Naive thymus-derived CD4-positive, alpha-beta T cell (primary cell): ENCODE measurements at regions not wholly inside any gene's neighbourhood (a gene's known extent, or its start where the extent isn't known, plus 50 kb on each side); places are given as distances from the start of the nearest gene placed in this dataset.

Experiments
- ATAC-seq: fragments of 150-1000 bp; cut with Tn5 transposase; 2 replicates; pipeline ENCODE4 v1.10.0; 2021; ENCODE audit warnings: mild to moderate bottlenecking, moderate library complexity
- CTCF ChIA-PET: fragments of 350-600 bp; sonication (Branson Sonifier 250); formaldehyde crosslinking; loops from one replicate; lab custom pipeline; 2021; ENCODE audit warnings: antibody characterized with exemption; lab: Charles Lee
- POLR2A ChIA-PET: fragments of 350-600 bp; sonication (Branson Sonifier 250); formaldehyde crosslinking; loops from one replicate; lab custom pipeline; 2021; ENCODE audit warnings: antibody characterized with exemption, inconsistent platforms; lab: Charles Lee
- DNase-seq, 9 donors: peaks; one replicate each; pipeline versions ENCODE4 v3.0.0 to v3.0.0-alpha.2; 2020 to 2022; ENCODE audit warnings: mixed read lengths in 1 of 9
- H3K27ac ChIP-seq: one replicate; pipeline ENCODE4 v1.7.0; 2013; ENCODE audit warnings: mild to moderate bottlenecking, low read depth, low read length, moderate library complexity
- H3K27me3 ChIP-seq, 2 donors: one replicate each; pipeline ENCODE4 v1.7.0; 2013; ENCODE audit warnings: low read length in 2 of 2, mild to moderate bottlenecking in 2 of 2, moderate library complexity in 2 of 2; ENCODE audit not compliant: control insufficient read depth in 2 of 2, insufficient read depth in 2 of 2
- H3K36me3 ChIP-seq, 3 experiments: 1 replicate in 2 of 3; 2 replicates in 1 of 3; pipeline ENCODE4 v1.7.0; 2013; ENCODE audit warnings: low read length in 3 of 3, mild to moderate bottlenecking in 3 of 3, moderate library complexity in 1 of 3; ENCODE audit not compliant: insufficient read depth in 3 of 3, control insufficient read depth in 2 of 3
- H3K4me1 ChIP-seq, 2 donors: one replicate each; pipeline ENCODE4 v1.7.0; 2013; ENCODE audit warnings: low read length in 2 of 2, mild to moderate bottlenecking in 2 of 2, moderate library complexity in 1 of 2; ENCODE audit not compliant: control insufficient read depth in 2 of 2, insufficient read depth in 2 of 2
- H3K4me3 ChIP-seq: 2 replicates; pipeline ENCODE4 v1.7.0; 2013; ENCODE audit warnings: mild to moderate bottlenecking, low read length
- H3K9me3 ChIP-seq, 3 experiments: 1 replicate in 2 of 3; 2 replicates in 1 of 3; pipeline ENCODE4 v1.7.0; 2013; ENCODE audit warnings: low read length in 3 of 3; ENCODE audit not compliant: control insufficient read depth in 2 of 3
- H3K27ac Mint-ChIP-seq, 9 donors: one replicate each; pipeline ENCODE4 v1.8.0; 2020 to 2022; ENCODE audit warnings: mixed read lengths in 9 of 9, mild to moderate bottlenecking in 8 of 9, moderate library complexity in 5 of 9, inconsistent platforms in 2 of 9
- H3K27me3 Mint-ChIP-seq, 5 donors: one replicate each; pipeline ENCODE4 v1.8.0; 2021 to 2022; ENCODE audit warnings: mixed read lengths in 5 of 5, mild to moderate bottlenecking in 1 of 5
- H3K36me3 Mint-ChIP-seq, 5 donors: one replicate each; pipeline ENCODE4 v1.8.0; 2020 to 2022; ENCODE audit warnings: mixed read lengths in 5 of 5, mild to moderate bottlenecking in 3 of 5, inconsistent platforms in 1 of 5
- H3K4me1 Mint-ChIP-seq, 7 donors: one replicate each; pipeline ENCODE4 v1.8.0; 2020 to 2022; ENCODE audit warnings: mixed read lengths in 7 of 7, mild to moderate bottlenecking in 3 of 7, inconsistent platforms in 1 of 7
- H3K4me3 Mint-ChIP-seq, 10 donors: one replicate each; pipeline ENCODE4 v1.8.0; 2020 to 2022; ENCODE audit warnings: mild to moderate bottlenecking in 10 of 10, mixed read lengths in 10 of 10, moderate library complexity in 6 of 10, inconsistent platforms in 2 of 10
- H3K9me3 Mint-ChIP-seq, 11 donors: one replicate each; pipeline ENCODE4 v1.8.0; 2020 to 2022; ENCODE audit warnings: mixed read lengths in 11 of 11, mild to moderate bottlenecking in 4 of 11, inconsistent platforms in 1 of 11, moderate library complexity in 1 of 11
- intact Hi-C, 2 donors: fragments of 100-400 bp; cut with micrococcal nuclease; formaldehyde crosslinking; loops; one replicate each; pipeline ENCODE4 v1.15.1; 2023

- Mint-ChIP-seq H3K4me1 (peaks cover 0 to 1% (median 0%) of the 10 kb centered on the region in 7 donors), H3K27me3 (peaks cover 9 to 45% (median 14%) of the 10 kb centered on the region in 5 donors), H3K27ac (no peak overlapping the region), H3K36me3 (peaks cover 0 to 4% (median 0%) of the 10 kb centered on the region in 5 donors), H3K9me3 (peaks cover 0 to 15% (median 2%) of the 10 kb centered on the region in 11 donors), H3K4me3 (no peak overlapping the region)
- Histone ChIP-seq H3K27ac (no peak overlapping the region), H3K36me3 (no peaks in the 10 kb centered on the region), H3K4me1 (no peaks in the 10 kb centered on the region), H3K4me3 (no peak overlapping the region), H3K9me3 (peaks cover 0 to 7% (median 0%) of the 10 kb centered on the region in 3 experiments), H3K27me3 (no peaks in the 10 kb centered on the region)
- ATAC-seq (no peak), DNase-seq (no peak)
- intact Hi-C loops = no loop called here
- POLR2A ChIA-PET = no interaction called here
- CTCF ChIA-PET = no interaction called here
These were observed 394.4 kb downstream of the PTPRU start for GRCh38 chr1:29630756-29631155.

- ChIA-PET POLR2A (no interaction called here), CTCF (no interaction called here)
- no peak overlapping the region for H3K27ac ChIP-seq
- H3K4me3 Mint-ChIP-seq = no peak overlapping the region
- H3K9me3 Mint-ChIP-seq = peaks cover 0 to 15% (median 2%) of the 10 kb centered on the region in 11 donors
- intact Hi-C loops = no loop called here
- H3K27me3 ChIP-seq = no peaks in the 10 kb centered on the region
- peaks cover 0 to 1% (median 0%) of the 10 kb centered on the region in 7 donors for H3K4me1 Mint-ChIP-seq
- H3K27me3 Mint-ChIP-seq = peaks cover 9 to 41% (median 18%) of the 10 kb centered on the region in 5 donors
- H3K27ac Mint-ChIP-seq = no peak overlapping the region
- H3K4me3 ChIP-seq = no peak overlapping the region
- no peaks in the 10 kb centered on the region for H3K36me3 ChIP-seq
- no peaks in the 10 kb centered on the region for H3K4me1 ChIP-seq
- no peak for DNase-seq
- peaks cover 0 to 4% (median 0%) of the 10 kb centered on the region in 5 donors for H3K36me3 Mint-ChIP-seq
- no peak for ATAC-seq
- peaks cover 0 to 7% (median 0%) of the 10 kb centered on the region in 3 experiments for H3K9me3 ChIP-seq
These were observed 393.6 kb downstream of the PTPRU start for GRCh38 chr1:29629814-29630516.

GRCh38 chr1:29629401-29629800, 393.1 kb downstream of the PTPRU start:
- no peaks in the 10 kb centered on the region for H3K27me3 ChIP-seq
- no peaks in the 10 kb centered on the region for H3K36me3 ChIP-seq
- H3K9me3 Mint-ChIP-seq = peaks cover 0 to 15% (median 2%) of the 10 kb centered on the region in 11 donors
- H3K9me3 ChIP-seq = peaks cover 0 to 7% (median 0%) of the 10 kb centered on the region in 3 experiments
- peaks cover 0 to 1% (median 0%) of the 10 kb centered on the region in 7 donors for H3K4me1 Mint-ChIP-seq
- CTCF ChIA-PET = no interaction called here
- intact Hi-C loops = no loop called here
- peaks cover 0 to 4% (median 0%) of the 10 kb centered on the region in 5 donors for H3K36me3 Mint-ChIP-seq
- no peak overlapping the region for H3K4me3 Mint-ChIP-seq
- DNase-seq = no peak
- H3K4me1 ChIP-seq = no peaks in the 10 kb centered on the region
- no peak overlapping the region for H3K27ac ChIP-seq
- no peak overlapping the region for H3K4me3 ChIP-seq
- H3K27me3 Mint-ChIP-seq = peaks cover 9 to 47% (median 19%) of the 10 kb centered on the region in 5 donors
- ATAC-seq = no peak
- no peak overlapping the region for H3K27ac Mint-ChIP-seq
- POLR2A ChIA-PET = no interaction called here

- H3K36me3 Mint-ChIP-seq = peaks cover 0 to 4% (median 0%) of the 10 kb centered on the region in 5 donors
- POLR2A ChIA-PET = no interaction called here
These were observed 391.9 kb downstream of the PTPRU start for GRCh38 chr1:29628190-29628589.

GRCh38 chr1:29626726-29627125, 390.4 kb downstream of the PTPRU start:
- ChIA-PET CTCF (interaction anchor here (0.6 kb wide), 1 partner anchor 19 kb away, joined by 3 read pairs; no protein-coding TSS in a partner anchor), POLR2A (no interaction called here)
- Mint-ChIP-seq H3K27ac (no peak overlapping the region), H3K27me3 (peaks cover 2 to 48% (median 24%) of the 10 kb centered on the region in 5 donors), H3K4me3 (no peak overlapping the region), H3K9me3 (peaks cover 0 to 15% (median 2%) of the 10 kb centered on the region in 11 donors), H3K4me1 (peaks cover 0 to 1% (median 0%) of the 10 kb centered on the region in 7 donors), H3K36me3 (peaks cover 0 to 4% (median 0%) of the 10 kb centered on the region in 5 donors)
- no peak for ATAC-seq
- no peak for DNase-seq
- Histone ChIP-seq H3K9me3 (peaks cover 0 to 7% (median 0%) of the 10 kb centered on the region in 3 experiments), H3K36me3 (no peaks in the 10 kb centered on the region), H3K4me1 (no peaks in the 10 kb centered on the region), H3K27me3 (no peaks in the 10 kb centered on the region), H3K27ac (no peak overlapping the region), H3K4me3 (no peak overlapping the region)
- intact Hi-C loops = no loop called here

More at GRCh38 chr1:29628190-29628589, 391.9 kb downstream of the PTPRU start:
- Histone ChIP-seq H3K9me3 (peaks cover 0 to 7% (median 0%) of the 10 kb centered on the region in 3 experiments), H3K4me3 (no peak overlapping the region), H3K4me1 (no peaks in the 10 kb centered on the region), H3K27me3 (no peaks in the 10 kb centered on the region), H3K27ac (no peak overlapping the region), H3K36me3 (no peaks in the 10 kb centered on the region)
- peaks cover 0 to 1% (median 0%) of the 10 kb centered on the region in 7 donors for H3K4me1 Mint-ChIP-seq
- CTCF ChIA-PET = no interaction called here
- peaks cover 0 to 15% (median 2%) of the 10 kb centered on the region in 11 donors for H3K9me3 Mint-ChIP-seq
- H3K27me3 Mint-ChIP-seq = peaks cover 3 to 38% (median 18%) of the 10 kb centered on the region in 5 donors
- ATAC-seq (no peak), DNase-seq (no peak)
- intact Hi-C loops = no loop called here
- no peak overlapping the region for H3K4me3 Mint-ChIP-seq
- no peak overlapping the region for H3K27ac Mint-ChIP-seq

GRCh38 chr1:29626066-29626465, 389.7 kb downstream of the PTPRU start:
- H3K36me3 Mint-ChIP-seq = peaks cover 0 to 4% (median 0%) of the 10 kb centered on the region in 5 donors
- intact Hi-C loops = no loop called here
- Histone ChIP-seq H3K36me3 (no peaks in the 10 kb centered on the region), H3K27ac (no peak overlapping the region), H3K27me3 (no peaks in the 10 kb centered on the region), H3K4me1 (no peaks in the 10 kb centered on the region), H3K9me3 (peaks cover 0 to 7% (median 0%) of the 10 kb centered on the region in 3 experiments), H3K4me3 (no peak overlapping the region)
- DNase-seq = no peak
- ChIA-PET POLR2A (no interaction called here), CTCF (no interaction called here)
- H3K27ac Mint-ChIP-seq = no peak overlapping the region
- ATAC-seq = no peak
- H3K4me3 Mint-ChIP-seq = no peak overlapping the region
- H3K27me3 Mint-ChIP-seq = peaks cover 2 to 48% (median 26%) of the 10 kb centered on the region in 5 donors
- H3K4me1 Mint-ChIP-seq = peaks cover 0 to 1% (median 0%) of the 10 kb centered on the region in 7 donors
- H3K9me3 Mint-ChIP-seq = peaks cover 0 to 15% (median 2%) of the 10 kb centered on the region in 11 donors
